Epithelial cell of esophagus (primary cell): ENCODE measurements at regions not wholly inside any gene's neighbourhood (a gene's known extent, or its start where the extent isn't known, plus 50 kb on each side); places are given as distances from the start of the nearest gene placed in this dataset.

Experiments
- DNase-seq: peaks from one replicate; pipeline ENCODE4 v3.0.0; 2010; ENCODE audit warnings: low read depth
- H3K4me3 ChIP-seq: 2 replicates; pipeline ENCODE4 v1.5.1; 2011; ENCODE audit warnings: mild to moderate bottlenecking, low read length, control low read depth
- CTCF ChIP-seq: IDR thresholded peaks from 2 replicates; pipeline ENCODE4 v1.5.1; 2011; ENCODE audit warnings: low read depth, mild to moderate bottlenecking, low read length, control low read depth, inconsistent platforms; ENCODE audit not compliant: insufficient read depth; ENCODE audit errors: missing control alignments

GRCh38 chrX:5718651-5719050 is 510.0 kb downstream of the NLGN4X start:
- DNase-seq: no peak
- TF ChIP-seq CTCF: no peak
- H3K4me3 ChIP-seq: no peak overlapping the region

GRCh38 chrX:5716666-5717065 is 512.0 kb downstream of the NLGN4X start:
- no peak for DNase-seq
- no peak overlapping the region for H3K4me3 ChIP-seq
- no peak for TF ChIP-seq CTCF

GRCh38 chrX:5708251-5708650 is 520.4 kb downstream of the NLGN4X start:
- TF ChIP-seq CTCF: no peak
- DNase-seq: no peak
- no peak overlapping the region for H3K4me3 ChIP-seq

- H3K4me3 ChIP-seq: no peak overlapping the region
- TF ChIP-seq CTCF: no peak
- DNase-seq: no peak
Measured at GRCh38 chrX:5702890-5703289, 525.8 kb downstream of the NLGN4X start.

GRCh38 chrX:5695971-5696370 is 532.7 kb downstream of the NLGN4X start:
- TF ChIP-seq CTCF: no peak
- H3K4me3 ChIP-seq: no peak overlapping the region
- no peak for DNase-seq

GRCh38 chrX:5683996-5684395 is 544.7 kb downstream of the NLGN4X start:
- no peak overlapping the region for H3K4me3 ChIP-seq
- TF ChIP-seq CTCF: no peak
- DNase-seq: no peak

- no peak for TF ChIP-seq CTCF
Measured at GRCh38 chrX:5681159-5681558, 547.5 kb downstream of the NLGN4X start.

More at GRCh38 chrX:5681159-5681558, 547.5 kb downstream of the NLGN4X start:
- H3K4me3 ChIP-seq: no peak overlapping the region
- DNase-seq: peak; percentile 13
